GM18870 (cell line): ENCODE measurements at regions not wholly inside any gene's neighbourhood (a gene's known extent, or its start where the extent isn't known, plus 50 kb on each side); places are given as distances from the start of the nearest gene placed in this dataset.

Experiments used
- ATAC-seq: cut with Tn5 transposase; IDR thresholded peaks from one replicate; pipeline ENCODE4 v1.9.1; 2021; ENCODE audit warnings: moderate library complexity; ENCODE audit not compliant: unreplicated experiment

DNA sequence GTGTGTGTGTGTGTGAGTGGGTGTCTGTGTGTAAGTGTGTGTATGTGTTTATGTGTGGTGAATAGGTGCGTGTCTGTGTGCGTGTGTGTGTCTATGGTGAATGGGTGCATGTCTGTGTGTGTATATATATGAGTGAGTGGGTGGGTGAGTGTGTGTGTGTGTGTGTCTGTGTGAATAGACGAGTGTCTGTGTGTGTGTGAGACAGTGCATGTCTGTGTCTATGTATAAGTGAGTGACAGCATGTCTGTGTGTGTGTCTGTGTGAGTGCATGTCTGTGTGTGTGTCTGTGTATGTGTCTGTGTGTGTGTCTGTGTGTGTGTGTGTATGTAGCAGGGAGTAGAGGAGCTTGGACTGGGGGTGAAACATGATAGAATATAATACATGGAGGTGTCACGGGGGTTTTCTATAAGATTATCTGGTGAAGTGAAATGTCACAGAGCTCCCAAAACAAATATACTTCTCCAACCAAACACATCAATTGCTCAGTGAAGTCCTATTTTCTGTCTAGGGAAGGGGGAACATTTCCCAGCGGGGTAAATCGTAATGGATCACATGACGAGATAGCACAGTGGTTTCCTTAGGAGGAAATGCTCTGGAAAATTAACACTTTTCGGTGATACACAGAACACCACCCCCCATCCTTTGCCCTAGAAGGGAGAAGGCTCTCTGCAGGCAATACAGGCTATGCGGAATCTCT is 723.3 kb upstream of the CELF2 start:
- no peak for ATAC-seq

DNA sequence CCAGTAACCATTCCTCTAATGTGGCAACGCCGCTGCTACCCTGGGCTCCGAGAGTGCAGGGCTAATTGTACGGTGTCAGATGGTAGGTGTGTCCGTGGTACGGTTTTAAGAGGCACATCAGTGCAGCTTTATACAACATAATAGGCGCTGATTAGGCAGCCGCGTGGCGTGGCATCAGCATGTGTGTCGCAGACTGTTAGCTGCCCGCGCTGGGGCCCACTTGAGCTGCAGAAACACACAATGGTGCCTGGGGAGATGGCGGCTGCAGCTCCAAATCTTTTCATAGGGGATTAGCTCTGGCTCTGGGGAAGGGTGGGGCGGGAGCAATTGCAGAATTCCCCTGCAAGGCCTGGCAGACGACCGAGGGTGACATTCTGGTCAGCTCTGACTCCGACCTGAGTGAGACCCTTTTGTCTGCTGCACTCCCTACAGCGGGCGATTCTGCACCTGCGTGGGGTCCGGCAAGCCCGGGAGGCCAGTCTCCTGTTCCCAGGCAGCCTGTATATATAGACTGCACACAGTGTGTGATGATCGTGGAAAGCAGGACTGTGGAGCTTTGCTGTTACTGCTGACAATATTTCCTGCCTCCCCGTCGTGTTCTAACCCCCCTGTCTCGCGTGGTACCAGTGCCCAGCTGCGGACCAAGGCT is 722.7 kb upstream of the CELF2 start:
- ATAC-seq = no peak

DNA sequence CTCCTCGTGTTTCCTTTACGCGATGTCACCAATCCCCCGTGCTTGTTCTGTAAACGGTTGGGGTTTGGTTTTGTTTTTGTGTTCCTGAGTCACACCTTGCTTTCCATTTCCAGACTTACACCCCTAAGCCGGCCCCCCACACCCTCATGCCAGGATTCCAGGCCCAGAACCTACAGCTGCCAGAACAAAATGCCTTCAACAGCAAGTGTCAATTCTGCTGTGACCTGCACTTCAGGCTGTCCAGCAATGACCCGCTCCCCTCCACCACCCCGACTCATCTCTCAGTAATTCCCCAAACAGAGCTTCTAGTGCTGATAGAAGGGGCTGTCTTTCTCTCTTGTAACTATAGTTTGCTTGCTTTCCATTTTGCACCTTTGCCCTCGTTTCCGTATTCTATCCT is 722.1 kb upstream of the CELF2 start:
- no peak for ATAC-seq

DNA sequence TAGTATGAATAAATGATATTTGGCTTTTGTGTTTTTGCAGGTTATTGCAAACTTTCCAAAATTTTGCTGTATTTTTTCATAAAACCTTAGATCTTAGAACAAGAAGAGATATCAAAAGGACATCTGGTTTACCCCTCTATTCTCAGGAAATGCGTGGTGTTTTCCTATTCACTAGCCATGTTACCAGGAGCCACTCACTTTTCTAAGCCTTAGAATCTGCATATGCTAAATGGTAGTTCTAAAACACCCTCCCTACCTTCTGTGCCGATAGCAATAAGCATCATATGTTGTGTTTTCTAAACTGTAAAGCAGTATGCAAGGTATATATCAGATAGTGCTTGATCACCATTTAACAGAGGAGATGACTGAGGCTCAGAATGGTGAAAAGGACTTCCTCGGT is 715.0 kb upstream of the CELF2 start:
- ATAC-seq = no peak

DNA sequence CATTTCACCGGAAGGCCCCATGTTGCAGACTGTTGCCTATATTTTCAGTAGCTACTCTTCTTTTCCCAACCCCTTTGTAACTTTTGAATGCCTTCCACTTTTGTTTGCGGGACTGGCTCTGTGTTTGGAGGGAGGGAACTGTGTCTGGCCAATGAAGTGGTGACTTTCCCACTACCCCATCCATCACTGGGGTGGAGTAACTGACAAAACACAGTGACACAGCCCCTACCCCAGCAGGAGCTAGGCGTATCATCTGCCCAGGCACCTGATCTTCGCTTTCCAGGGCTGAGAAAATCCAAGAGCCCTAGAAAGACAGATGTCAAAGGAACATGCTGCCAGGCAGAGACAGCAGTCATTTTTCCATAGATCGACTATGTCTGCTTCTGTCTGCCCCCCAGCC is 710.6 kb upstream of the CELF2 start:
- no peak for ATAC-seq

DNA sequence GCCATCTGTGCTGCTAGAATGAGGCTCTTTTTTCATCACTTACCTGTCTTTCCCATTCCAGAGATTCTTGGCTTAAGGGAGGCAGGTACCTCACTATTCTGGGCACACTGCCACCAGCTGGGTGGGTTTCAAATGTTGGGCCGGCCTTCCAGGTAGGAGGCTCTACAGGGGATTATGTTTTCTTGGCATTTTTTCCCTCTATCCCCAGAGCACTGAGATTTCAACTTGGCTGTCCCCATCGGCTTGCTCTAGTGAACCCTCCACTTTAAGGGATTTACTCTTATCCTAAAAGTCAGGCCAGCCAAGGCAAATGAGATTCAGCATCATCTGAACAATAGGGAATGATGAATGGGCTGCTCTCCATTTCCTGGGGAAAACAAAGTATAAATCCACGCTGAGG is 710.1 kb upstream of the CELF2 start:
- no peak for ATAC-seq

DNA sequence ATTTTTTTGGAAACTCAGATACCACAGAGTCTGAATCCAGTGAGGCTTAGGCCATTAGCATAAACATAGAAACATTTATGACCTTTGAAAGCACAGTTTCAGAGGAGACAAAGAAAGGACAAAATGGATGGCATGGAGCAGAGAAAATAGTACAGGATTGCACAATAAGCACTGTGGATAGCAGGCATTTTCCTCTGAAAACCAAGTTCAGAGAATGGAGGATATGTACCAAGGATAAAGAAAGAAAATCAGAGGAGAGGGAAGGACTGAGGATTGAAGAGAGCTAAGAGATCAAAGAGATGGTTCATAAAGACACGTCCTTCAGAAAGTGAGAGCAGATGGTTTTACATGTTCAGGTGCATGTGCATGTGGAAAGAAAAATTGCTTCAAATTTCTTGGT is 707.2 kb upstream of the CELF2 start:
- ATAC-seq = no peak

DNA sequence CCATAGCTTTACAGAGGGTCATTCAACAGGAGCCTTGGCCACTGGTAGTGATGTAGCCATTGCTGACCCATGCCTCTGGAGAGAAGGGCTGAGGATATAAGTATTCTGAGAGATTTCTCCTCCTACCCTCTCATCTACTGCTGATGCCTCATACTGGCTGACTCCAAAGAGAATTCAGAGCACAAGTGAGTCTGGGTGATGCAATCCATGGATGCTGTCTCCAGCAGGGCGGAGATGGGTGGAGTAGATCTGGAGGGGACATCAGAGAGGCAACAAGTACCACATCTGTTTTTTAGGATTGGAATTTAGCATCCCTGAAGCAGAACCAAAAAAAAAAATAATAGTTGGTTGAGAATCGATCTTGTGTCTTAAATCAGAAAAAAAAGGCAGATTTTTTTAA is 705.7 kb upstream of the CELF2 start:
- ATAC-seq = no peak

DNA sequence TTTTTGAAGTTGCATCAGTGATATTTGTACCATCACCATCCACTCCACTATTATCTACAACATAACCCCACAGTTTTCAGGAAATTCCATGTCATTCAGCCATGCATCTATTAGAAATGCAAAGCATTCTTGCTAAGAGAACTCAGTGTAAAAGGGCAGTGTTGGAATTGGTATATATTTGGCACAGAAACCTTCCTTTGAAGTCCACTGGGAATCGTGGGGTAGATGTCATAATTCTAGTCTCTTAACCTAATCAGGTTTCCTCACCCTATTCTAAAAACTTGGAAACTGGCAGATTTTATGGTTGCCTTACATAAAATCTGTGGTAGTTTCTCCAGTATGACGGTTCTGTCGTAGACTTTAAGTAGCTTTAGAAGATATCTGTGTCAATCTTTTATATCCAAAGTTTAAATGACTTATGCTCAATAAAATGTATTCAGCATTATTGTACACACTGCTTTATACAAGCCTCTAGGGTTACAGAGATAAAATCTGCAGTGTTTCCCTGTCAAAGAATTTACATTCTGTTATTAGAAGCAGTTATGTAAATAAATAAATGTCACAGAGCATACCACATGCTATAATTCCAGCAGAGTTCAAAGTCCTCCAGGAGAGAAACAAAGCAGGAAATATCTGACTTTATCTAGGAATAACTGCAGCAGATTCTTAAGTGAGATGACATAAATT is 704.4 kb upstream of the CELF2 start:
- ATAC-seq = no peak

DNA sequence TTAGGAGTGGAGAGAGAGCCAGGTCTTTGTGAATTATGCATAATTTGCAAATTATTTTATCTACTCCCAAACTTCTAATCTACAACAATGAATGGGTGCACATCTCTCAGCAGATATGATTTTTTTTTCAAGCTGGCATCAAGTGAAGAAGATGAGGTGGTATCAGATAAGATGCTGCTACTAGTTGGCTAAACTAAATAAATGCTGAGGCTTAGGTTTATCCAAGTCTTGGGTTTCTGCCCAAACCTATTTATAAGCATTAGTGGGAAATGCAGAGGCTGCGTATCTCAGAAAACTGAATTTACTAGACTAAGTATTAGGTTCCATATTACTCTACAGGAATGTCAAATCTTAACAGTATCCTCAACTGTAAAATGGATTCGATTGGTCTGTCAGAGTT is 703.0 kb upstream of the CELF2 start:
- ATAC-seq = no peak

DNA sequence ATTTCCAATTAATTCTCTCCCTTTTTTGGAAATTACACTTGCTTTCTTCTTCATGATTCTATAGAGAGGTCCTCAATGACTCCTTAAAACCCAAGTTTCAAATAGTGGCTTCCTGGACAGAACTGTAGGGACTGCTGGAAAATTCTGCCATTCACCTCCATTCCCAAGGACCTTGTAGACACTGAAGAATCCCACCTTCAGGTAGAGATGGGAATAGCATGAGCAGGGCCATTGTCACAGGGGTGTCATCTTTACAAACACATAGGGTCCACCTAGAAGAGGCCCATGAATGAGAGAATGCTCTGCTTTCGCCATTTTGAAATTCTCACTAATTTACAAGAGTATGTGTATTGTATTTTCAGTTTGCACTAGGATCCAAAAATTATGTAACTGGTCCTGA is 701.7 kb upstream of the CELF2 start:
- no peak for ATAC-seq

DNA sequence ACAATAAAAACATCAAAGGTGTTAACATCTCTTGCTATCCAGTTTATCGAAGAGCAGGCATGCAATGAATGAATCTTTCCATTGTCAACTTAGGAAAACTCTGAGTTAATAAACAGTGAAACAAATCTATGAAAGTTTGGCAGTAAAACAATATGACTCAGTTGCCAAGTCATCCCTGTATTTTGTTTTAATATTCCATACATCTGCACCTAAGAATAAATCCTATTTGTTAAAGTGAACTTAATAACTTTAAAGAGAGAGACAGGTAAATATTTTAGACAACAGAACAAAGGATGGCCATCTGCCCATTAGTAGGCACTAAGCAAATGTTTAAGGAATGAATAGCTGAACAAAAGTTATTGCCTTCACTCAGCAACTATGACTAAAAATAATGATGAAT is 700.5 kb upstream of the CELF2 start:
- ATAC-seq = no peak

DNA sequence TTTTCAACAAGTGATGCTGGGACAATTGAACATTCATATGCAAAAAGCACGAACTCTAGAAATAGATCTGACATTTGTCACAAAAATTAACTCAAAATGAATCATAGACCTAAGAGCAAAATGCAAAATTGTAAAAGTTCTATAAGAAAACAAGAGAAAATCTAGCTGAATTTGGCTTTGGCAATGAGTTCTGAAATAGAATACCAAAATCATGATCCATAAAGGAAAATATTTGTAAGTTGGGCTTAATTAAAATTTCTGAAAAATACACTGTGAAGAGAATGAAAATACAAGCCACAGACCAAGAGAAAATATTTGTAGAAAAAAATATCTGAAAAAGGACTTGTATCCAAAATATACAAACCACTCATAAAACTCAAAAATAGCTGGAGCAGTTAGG is 698.8 kb upstream of the CELF2 start:
- ATAC-seq = no peak

DNA sequence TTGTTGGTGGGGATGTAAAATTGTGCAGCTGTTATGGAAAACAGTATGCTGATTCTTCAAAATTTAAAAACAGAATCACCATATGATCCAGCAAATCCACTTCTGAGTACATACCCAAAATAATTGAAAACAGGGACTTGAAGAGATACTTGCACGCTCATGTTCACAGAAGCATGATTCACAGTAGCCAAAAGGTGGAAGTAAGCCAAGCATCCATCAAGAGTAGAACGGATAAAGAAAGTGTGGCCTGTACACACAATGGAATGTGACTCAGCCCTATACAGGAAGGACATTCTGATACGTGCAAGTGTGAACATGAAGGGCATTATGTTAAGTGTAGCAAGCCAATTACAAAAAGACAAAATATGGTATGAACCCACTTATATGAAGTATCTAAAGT is 696.7 kb upstream of the CELF2 start:
- no peak for ATAC-seq

DNA sequence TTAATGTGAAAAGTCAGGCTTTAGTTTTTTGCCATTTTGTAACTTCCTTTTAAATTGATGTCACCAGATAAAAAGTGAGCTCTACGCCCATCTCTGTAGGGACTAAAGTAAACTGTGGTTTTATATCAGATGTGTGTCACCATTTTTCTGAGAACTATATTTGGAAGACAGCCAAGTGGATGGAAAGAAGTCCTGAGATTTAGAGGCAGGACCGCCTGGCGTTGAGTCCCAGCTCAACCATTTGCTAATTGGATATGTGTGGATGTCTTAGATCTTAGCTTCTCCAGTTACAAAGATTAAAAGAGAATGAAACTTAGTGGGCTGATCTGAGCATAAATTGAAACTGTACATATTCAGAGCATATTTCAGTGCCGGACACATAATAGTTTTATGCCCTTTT is 691.6 kb upstream of the CELF2 start:
- no peak for ATAC-seq

DNA sequence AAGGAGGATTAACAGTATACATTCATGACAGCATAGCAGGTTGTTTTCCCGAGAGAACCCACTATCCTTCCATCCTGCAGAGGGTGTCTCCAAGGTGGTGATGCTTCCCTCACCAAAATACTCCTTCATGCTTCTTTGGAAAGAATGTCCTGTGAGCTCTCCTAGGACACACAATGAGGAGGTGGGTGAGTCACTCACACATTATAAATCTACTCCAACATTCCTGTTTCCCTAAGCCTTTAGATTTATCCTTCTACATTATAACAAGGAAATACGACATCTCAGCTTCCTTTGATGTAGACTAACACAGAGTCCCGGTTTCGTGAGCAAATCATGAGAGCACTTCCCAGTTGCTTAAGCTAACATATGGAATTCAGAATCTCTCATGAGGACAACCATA is 689.7 kb upstream of the CELF2 start:
- ATAC-seq = no peak

DNA sequence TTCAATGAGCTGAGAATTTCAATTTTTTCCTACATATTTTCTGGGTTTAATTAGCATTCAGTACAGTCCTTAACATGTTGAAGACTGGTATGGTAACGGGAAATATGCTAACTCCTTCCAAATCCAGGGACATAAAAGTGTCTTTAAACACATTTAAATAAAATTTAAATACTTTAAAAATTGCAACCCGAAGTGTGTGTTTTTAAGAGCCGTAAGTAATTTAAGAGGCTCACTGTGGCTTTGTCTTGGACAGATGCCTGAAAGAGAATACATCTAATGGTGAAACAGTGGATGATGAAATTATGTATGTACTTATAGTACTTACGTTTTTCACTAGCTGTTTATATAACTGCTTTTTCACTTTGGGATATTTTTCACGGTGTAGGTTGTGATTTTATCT is 687.3 kb upstream of the CELF2 start:
- no peak for ATAC-seq

DNA sequence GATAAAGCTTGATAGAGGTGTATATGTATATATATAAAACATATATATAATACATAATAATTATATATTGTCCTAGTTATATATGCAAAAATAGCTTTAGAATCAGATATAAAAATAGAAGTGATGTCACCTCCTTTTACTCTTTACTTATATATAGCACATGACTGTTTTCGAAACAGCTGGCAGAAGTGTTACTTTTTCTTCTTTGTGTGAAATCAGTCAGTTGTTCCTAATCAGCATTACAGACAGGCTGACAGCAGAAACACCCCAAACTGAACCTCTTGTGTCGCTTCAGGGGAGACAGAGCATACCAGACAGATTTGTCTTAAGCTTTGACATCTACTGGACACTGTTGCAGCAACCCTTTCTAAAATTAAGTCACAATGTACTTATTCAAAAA is 684.9 kb upstream of the CELF2 start:
- ATAC-seq = no peak

DNA sequence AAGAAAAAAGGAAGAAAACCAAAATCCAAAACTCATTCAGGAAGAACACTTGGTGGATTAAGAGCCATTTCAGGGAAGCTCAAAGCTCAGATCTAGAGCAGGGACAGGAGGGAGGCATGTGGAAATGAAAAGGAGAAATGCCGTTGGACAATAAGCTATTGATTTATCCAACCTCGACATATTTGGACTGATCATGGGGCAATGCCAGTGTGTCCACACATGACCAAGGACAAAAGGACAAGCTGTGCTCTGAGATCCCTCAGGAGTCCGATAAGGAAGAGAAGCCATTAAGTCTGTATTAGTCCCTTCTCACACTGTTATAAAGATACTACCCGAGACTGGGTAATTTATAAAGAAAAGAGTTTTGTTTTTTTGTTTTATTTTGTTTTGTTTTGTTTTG is 684.0 kb upstream of the CELF2 start:
- no peak for ATAC-seq

DNA sequence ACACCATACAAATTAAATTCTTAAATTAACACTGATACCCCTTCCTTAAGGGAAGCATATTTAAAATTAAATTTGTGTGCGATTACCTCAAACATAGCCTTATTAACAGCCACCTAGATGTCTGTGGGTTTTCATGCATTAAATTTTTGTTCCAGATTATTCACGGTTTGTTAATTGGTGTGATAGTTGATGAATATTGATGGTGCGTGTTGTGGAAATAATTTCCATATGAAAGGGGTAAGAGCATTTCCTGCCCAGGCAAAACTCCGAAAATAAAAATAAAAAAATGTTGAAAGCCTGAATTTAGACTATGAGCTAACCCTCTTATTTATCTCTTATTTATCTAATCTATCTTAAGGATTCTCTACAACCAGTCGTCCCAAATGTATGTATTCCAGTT is 679.3 kb upstream of the CELF2 start:
- no peak for ATAC-seq

DNA sequence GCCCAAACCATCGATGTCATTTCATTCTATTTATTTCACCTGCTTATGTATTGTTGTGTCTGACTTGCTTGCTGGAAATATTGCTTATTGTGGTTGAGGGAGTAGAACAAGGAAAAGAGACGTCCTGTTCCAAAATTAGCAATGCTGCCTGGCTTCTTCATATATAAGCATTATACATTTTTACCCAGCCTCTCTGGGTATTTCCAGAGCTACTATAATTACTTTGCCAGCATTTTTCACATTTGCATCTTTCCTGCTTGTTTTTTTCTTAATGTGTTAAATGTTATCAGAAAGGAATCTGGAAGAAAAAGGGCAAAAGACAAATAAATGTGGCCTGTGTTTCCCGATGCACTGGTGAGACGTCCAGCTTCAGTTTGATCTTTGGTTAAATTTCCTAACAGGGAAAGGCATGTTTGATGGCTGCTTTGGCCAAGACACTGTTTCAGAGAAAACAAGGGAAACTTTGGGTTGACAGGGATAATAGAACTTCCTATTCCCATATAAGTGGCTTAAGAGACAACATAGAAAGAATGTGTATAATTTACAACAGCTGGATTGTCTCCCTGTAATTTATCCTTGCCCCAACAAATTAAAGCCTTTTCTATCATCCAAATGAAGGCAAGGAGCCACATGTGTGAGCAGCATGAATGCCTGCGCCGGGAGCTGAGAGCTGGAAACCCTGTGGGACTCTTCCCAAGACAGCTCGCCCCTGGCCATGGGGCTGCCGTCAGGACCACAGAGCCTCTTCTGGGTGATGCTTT is 671.1 kb upstream of the CELF2 start:
- no peak for ATAC-seq

DNA sequence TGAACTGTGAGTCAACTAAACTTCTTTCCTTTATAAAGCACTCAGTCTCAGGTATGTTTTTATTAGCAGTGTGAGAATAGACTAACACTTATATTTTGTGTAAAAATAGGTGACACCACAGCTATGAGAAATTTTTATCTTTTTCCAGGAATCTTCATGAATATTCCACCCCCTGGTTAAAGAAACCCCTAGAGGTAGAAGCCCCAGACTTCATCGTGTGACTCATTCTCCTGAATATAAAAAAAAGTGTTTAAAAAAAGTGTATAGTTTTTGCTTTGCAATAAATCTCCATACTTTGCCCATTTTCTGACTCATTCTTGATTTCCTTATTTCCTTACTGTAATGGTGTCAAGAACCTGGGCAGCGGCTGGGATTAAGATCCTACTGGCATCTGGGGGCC is 667.6 kb upstream of the CELF2 start:
- ATAC-seq = no peak
